HG03342 (cell line): ENCODE measurements at regions not wholly inside any gene's neighbourhood (a gene's known extent, or its start where the extent isn't known, plus 50 kb on each side); places are given as distances from the start of the nearest gene placed in this dataset.
A peak's percentile ranks its signal among the peaks of the same experiment; 100 is the strongest.

Experiments
- ATAC-seq: cut with Tn5 transposase; IDR thresholded peaks from one replicate; pipeline ENCODE4 v1.9.1; 2021; ENCODE audit warnings: mild to moderate bottlenecking, moderate library complexity; ENCODE audit not compliant: unreplicated experiment

DNA sequence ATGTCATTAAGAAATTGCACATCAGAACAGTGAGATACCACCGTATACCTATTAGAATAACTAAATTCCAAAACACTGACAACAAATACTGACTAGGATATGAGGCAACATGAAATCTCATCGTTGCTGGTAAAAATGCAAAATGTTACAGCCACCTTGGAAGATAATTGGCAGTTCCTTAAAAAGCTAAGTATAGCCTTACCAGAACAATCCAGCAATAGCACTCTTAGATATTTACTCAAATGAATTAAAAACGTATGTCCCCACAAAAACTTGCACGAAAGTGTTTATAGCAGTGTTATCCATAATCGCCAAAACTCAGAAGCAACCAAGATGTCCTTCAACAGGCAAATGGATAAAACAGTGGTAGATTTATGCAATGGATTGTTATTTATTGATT is 241.7 kb downstream of the EPHA4 start:
- ATAC-seq: no peak

DNA sequence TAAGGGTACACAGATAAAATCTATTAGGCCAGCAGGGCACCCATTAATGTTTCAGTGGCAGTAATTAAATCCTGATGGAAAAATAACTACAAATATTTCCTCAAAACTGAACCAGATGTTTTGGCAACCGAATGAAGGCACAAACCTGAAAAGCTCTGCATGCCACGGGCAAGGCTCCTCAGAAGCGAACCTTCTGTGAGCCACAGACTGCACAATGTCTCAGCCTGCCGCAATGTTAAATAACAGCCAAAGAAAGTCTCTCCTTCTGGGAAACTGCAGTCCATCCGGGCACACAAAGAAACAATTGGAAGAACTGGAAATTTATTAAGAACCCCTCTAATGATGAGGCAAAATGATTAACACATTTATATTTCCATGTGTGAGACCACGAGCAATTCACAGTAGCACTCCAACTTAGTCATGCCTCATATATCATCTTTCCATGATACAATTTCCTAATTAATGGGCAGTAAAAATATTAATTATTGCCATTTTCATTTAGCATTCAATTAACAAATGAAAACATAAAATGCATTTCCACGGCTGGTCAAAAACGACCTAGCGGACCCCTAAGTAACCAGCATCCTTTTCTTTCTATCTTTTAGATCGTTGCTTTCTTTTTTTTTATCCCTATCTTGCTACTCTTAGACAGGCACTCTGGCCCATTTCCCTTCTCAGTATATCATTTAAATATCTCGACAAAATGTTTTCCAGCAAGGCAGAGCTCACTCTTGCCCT is 237.5 kb downstream of the EPHA4 start:
- ATAC-seq: no peak

DNA sequence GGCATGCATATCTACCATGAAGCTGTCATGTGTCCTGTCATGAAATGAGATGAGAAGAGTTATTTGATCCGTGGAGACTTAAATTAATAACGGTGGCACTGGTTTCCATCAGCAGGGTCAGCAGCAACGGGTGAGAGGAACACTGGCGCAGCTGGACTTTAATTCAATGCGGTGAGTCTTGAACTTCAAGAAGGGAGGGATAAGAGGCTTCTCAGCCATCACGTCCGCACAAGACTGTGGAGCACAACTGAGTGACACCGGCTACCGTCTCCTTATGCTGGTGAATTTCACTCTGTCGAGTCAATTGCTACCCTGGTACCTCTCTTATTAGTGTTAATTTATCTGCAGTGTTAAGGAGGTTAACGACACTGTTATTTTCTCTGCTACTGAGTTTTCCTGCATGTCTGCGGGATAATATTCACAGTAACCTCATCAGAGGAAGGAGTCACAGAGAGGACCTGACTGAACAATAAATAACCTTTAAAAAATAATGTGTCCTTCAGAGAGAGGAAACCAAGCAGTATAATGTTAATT is 236.8 kb downstream of the EPHA4 start:
- ATAC-seq: no peak

DNA sequence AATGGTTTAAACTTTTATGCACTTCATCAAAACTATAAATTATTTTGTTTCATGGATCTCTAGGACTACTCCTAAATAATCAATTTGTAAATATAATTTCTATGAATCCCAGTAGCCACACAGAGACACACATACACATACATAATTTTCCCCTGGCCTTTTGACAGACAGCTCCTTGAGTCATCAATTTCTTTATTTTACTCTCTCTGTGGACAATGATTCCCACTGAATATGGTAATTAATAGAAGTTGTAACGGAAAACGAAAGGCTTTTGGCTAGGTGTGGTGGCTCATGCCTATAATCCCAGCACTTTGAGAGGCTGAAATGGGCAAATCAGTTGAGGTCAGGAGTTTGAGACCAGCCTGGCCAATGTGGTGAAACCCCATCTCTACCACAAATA is 235.1 kb downstream of the EPHA4 start:
- ATAC-seq: no peak

DNA sequence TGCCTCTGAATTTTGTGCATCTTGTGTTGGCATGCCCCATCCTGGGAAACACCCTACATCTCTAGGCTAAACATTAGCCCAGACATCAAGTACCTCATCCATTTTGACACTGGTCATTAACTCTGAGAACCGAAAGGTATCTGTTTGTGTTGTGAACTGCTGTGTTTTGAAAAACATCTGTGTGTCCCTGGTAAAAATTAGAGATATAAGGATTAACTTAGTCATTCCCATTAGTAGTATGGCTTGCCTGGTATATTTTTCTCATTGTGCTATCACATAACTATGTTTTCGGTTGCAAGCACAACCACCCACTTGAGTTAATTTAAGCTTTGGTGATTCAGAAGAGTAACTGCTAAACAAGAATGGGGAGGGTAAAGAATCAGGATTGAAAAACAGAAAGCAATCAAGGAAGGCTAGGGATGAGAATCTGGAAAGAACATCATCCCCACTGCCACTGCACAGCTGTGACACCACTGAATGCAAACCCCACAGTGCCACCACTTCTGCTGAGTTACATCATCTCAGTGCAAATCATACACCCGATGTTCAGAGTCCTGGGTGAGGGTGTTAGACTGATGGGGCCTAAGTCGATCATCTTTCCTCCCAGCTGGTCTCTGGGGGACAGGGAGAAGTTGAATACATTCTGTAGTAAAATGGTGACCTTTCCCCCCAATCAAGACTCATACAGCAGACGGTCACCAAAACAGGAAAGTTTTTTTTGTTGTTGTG is 234.0 kb downstream of the EPHA4 start:
- peak; percentile 71 for ATAC-seq

DNA sequence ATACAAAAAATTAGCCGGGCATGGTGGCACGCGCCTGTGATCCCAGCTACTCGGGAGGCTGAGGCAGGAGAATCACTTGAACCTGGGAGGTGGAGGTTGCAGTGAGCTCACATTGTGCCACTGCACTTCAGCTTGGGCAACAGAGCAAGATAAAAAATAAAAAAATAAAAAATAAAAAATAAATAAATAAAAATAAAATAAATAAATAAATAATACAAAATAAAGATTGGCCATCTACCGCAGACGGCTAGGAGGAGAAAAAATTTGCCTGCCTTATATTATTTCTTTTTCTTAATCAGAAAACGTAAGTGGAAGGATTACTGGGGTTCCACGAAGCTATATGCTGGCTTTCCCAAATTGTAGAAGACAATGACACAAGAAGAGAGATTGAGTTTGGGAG is 229.7 kb downstream of the EPHA4 start:
- no peak for ATAC-seq

DNA sequence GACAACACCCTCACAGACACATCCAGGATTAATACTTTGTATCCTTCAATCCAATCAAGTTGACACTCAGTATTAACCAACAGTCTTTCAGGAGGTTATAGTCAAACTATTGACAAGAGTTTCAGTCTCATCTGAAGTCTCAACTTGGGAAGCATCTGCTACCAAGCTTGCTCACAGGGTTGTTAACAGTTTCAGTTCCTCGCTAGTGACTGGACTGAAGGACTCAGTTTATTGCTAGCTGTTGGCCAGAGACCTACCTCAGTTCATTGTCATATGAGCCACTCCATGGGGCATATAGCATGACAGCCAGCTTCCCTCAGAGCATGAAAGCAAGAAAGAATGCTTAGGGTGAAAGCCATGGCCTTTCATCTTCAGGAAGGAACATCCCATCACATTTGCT is 228.6 kb downstream of the EPHA4 start:
- no peak for ATAC-seq

DNA sequence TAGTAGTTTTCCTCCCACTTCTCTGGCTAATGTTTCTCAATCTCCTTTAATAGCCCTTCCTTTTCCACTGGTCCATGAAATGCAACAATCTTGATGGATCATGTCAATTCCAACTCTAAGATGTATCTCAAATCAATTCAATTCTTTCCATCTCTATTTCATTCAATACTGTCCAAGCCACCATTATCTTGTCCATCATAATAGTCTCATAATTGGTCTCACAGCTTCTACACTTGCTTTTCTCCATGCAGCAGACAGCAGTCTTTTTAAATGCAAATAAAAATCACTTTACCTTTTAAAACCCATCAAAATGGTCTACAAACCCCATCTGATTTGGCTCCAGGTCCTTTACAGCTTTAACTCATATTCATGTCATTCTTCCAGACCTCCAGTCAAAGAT is 226.6 kb downstream of the EPHA4 start:
- no peak for ATAC-seq

DNA sequence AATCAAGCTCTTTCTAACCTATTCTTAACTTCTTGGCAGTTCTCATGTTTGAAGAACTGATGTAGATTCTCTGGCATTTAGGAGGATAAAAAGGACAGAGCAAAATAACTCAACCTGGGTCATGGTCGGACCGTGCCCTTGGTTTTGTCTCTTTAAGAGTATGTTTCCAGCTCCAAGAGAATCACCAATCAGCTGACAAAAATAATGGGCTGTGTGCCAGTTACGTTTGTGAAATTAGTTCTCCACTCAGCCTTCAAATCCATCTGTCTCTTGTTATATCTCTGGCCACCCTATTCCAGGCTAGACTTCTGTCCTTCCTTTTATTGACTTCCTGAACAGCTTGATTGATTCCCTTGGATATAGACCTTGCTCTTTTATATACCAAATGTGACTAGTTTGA is 225.7 kb downstream of the EPHA4 start:
- no peak for ATAC-seq

DNA sequence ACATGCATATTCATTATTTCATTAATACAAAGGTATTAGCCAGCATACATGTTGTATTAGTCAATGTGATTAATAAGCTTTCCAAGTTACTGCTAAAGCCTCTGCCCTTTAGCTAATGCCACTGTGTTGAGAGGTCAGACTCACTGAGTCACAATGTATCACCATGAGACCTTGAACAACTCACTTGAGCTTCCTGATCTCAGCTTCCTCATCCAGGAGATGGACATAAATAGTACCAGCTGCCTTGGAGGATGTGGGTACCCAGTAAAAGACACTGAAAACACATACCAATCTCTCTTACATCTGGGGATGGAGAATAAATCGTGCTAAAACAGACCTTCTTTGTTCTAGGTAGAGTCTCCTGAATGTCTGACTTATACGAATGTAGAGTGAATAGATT is 224.6 kb downstream of the EPHA4 start:
- no peak for ATAC-seq

DNA sequence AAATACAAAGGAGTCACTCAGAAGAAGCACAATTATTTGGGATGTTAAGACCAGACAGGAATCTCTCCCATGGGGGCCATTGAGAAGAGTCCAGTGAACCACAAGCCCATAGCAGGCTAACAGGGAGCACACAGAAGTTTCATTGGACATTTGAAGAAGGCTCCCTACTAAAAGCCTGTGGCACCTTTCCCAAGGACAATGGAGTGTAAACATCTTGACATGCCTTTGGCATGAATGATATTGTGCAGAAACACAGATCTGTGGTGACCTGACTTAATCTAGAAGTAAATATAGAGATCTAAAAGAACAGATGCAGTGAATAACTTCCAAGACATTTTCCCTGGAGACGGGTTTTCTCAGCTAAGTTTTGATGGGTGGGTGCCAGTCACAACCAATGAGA is 221.5 kb downstream of the EPHA4 start:
- no peak for ATAC-seq

DNA sequence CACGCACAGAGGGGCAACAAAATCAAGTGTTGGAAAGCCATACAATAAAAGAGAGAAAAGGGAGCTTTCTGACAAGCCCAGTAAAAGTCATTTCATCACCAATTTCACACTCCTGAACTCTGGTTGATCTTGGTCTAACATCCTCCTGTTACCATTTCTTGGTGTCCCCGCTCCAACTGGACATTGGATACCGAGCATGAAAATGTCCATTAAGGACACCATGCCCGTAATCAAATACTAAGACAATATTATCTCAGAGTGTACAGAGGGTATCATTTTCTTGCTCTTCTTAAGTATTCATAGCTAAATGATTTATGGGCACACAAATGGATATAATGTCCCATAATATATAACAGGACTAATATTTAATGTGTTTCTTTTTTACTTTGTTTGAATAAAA is 218.9 kb downstream of the EPHA4 start:
- no peak for ATAC-seq

DNA sequence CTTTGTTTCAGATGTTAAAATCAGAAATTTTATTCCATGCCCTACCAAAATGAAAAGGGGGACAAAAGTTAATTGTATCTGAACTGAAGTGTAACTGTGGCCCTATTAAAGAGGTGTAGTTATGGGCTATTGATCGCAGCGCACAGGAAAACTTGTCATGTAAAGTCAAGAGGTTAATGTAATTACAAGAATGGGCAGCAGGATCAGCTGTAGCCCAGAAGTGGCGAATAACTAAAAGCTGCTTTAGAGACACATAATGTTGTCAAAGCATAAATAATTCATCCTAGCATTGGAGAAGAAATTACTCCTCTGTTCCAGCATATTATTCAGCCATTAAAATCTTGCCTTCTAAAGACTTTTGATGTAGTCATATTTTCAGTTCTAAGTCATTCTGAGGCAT is 211.8 kb downstream of the EPHA4 start:
- ATAC-seq: no peak

DNA sequence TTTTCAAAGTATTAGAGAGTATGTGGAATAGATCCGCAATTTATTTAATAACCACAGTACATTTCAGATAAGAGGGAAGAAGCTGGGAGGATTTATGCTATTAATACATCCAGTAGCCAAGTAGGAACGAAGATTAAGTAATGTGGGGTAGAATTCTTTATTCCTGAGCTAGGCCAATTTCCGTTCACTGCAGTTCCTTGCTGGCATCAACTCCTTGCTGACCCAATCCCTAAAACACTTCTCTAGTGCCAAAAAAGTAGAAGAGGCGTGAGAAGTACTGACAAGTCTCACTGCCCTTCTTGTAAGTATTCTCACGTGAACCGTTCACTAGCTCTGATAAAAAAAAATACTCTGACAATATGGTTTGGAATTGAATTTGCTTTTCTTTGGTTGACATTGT is 211.4 kb downstream of the EPHA4 start:
- no peak for ATAC-seq

DNA sequence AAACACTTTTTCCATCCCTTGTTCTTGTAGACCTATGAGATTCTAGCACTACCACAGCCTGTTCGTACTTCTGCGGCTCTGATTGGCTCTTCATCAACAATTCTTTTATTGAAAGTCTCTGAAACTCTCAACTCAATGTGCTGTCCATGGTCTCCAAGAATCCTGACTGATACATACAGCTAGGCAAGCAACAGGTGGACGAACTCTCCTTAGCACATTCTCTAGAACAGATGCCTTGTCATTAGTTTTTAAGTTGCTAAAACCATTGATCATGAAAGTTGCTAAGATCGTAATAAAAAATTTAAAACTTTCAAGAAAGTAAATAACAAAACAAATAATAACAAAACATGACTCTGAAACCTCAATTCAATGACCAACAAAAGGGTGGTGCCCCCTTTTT is 210.5 kb downstream of the EPHA4 start:
- ATAC-seq: no peak

DNA sequence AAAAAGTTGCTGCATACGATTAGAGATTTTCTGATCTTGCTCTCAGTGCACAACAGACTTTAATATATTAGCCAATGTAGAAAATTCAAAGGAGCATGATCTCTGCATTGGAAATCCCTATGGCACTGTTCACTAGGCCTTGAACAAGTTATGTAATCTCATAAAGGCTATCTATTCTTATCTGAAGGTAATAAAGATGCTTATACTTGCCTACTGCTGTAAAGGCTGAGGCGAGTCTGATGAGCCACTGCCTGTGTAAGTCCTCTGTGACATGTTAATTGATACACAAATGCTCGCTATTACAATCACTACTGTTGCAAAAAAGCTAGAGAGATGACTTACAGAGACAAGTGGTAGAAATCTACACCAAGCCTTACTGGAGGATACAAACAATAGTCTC is 207.4 kb downstream of the EPHA4 start:
- ATAC-seq: no peak
